GM12892 (cell line): ENCODE measurements at regions not wholly inside any gene's neighbourhood (a gene's known extent, or its start where the extent isn't known, plus 50 kb on each side); places are given as distances from the start of the nearest gene placed in this dataset.

Experiments used
- DNase-seq: peaks from one replicate; pipeline ENCODE4 v3.0.0; 2011; ENCODE audit not compliant: insufficient read length
- FAIRE-seq: peaks from 2 replicates; lab custom pipeline; 2011; peaks lifted over from hg19 to GRCh38; lab: Jason Lieb, UNC
- POLR2A ChIP-seq: IDR thresholded peaks from 2 replicates; pipeline ENCODE4 v1.6.1; 2011; ENCODE audit warnings: low read depth, low read length, control low read depth
- POLR2AphosphoS5 ChIP-seq: IDR thresholded peaks from 2 replicates; pipeline ENCODE4 v1.6.1; 2011; ENCODE audit warnings: low read depth, low read length, control low read depth
- TAF1 ChIP-seq: IDR thresholded peaks from 2 replicates; pipeline ENCODE4 v1.6.1; 2011; ENCODE audit warnings: low read depth, mild to moderate bottlenecking, control low read depth, low read length, borderline replicate concordance

GRCh38 chr6:94349227-94349626 lies 929.9 kb upstream of the EPHA7 start:
- no peak for TF ChIP-seq TAF1
- no peak for TF ChIP-seq POLR2A
- TF ChIP-seq POLR2AphosphoS5: no peak
- no peak for FAIRE-seq
- DNase-seq: no peak

DNA sequence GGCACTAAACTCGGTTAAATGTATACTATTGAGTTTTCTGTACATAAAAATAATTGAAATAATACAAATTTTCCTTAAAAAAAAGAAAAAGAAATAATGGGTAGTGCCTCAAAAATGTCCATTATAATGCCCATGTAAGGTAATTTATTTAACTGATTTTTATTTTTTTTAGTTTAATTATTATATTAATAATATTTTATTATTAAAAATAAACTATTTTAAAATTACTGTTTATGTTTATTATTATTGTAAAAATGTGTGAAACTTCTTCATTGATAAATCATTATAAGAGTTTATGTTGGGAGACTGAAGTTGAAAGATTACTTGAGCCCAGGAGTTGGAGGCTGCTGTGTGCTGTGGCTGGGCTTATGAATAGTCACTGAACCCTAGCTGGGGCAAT lies 925.5 kb upstream of the EPHA7 start:
- FAIRE-seq (no peak), DNase-seq (no peak)
- no peak for TF ChIP-seq TAF1
- no peak for TF ChIP-seq POLR2A
- TF ChIP-seq POLR2AphosphoS5: no peak

DNA sequence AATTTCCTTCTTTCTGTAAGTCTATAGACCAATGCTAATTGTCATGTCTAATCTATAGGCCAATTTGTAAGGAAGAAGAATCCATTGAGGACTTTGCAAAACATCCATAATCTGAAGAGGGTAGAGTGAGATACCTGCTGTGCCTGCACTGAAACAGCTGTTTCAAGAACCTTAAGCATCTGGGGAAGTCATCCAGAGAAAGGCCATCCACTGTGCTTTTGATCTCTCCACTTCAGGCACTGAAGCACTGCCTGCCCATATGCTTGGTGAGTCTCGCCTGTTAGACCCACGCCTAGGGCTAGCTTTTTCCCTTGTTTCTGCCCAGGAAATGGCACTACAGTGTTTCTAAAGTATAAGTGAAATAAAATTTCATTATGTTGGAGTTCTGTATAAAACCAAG lies 921.8 kb upstream of the EPHA7 start:
- DNase-seq (no peak), FAIRE-seq (no peak)
- TF ChIP-seq POLR2A: no peak
- no peak for TF ChIP-seq POLR2AphosphoS5
- no peak for TF ChIP-seq TAF1

DNA sequence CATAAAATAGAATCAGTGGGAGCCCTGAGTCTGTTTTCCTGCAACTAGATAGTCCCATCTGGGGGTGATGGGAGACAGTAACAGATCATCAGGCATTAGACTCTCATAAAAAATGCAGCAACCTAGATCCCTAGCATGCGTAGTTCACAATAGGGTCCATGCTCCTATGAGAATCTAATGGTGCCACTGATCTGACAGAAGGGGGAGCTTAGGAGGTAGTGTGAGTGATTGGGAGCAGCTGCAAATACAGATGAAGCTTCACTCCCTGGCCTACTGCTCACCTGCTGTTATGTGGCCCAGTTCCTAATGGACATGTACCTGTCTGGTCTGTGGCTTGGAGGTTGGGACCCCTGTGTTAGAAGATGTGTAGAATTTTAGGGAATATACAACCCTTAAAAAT lies 904.5 kb upstream of the EPHA7 start:
- no peak for DNase-seq
- FAIRE-seq: no peak

GRCh38 chr6:94300424-94301144 lies 881.2 kb upstream of the EPHA7 start:
- no peak for TF ChIP-seq POLR2AphosphoS5
- no peak for TF ChIP-seq TAF1
- TF ChIP-seq POLR2A: no peak
- FAIRE-seq (no peak), DNase-seq (no peak)

More for the DNA sequence above, 904.5 kb upstream of the EPHA7 start:
- TF ChIP-seq POLR2AphosphoS5 (no peak), POLR2A (no peak), TAF1 (no peak)

DNA sequence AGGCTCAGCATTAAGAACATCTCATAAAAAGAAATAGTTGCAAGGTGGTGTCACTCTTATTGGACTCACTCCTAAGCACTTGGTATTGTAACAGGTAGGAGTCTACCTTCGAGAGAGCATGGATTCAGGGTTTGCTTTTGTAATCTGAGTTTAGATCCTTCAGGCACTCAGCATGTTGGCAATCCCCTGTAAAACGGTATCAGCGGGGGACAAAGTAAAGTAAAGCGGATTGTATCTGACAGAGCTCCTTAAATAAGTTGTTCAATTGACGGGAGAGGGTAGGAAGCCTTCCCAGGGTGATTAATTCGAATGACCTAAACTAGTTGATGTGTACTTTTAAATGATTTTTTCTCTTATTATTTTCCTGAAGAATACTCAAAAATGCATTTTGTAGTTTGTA lies 869.8 kb upstream of the EPHA7 start:
- no peak for TF ChIP-seq POLR2AphosphoS5
- TF ChIP-seq TAF1: no peak
- TF ChIP-seq POLR2A: no peak
- DNase-seq: no peak

GRCh38 chr6:94278146-94278545 lies 858.8 kb upstream of the EPHA7 start:
- TF ChIP-seq POLR2A (no peak), TAF1 (no peak), POLR2AphosphoS5 (no peak)
- DNase-seq: no peak
- FAIRE-seq: no peak

More for the DNA sequence above, 869.8 kb upstream of the EPHA7 start:
- FAIRE-seq: no peak

- no peak for TF ChIP-seq POLR2AphosphoS5
- no peak for TF ChIP-seq TAF1
- no peak for TF ChIP-seq POLR2A
- FAIRE-seq: no peak
- DNase-seq: no peak
These were observed 853.0 kb upstream of the EPHA7 start for GRCh38 chr6:94272327-94272726.

DNA sequence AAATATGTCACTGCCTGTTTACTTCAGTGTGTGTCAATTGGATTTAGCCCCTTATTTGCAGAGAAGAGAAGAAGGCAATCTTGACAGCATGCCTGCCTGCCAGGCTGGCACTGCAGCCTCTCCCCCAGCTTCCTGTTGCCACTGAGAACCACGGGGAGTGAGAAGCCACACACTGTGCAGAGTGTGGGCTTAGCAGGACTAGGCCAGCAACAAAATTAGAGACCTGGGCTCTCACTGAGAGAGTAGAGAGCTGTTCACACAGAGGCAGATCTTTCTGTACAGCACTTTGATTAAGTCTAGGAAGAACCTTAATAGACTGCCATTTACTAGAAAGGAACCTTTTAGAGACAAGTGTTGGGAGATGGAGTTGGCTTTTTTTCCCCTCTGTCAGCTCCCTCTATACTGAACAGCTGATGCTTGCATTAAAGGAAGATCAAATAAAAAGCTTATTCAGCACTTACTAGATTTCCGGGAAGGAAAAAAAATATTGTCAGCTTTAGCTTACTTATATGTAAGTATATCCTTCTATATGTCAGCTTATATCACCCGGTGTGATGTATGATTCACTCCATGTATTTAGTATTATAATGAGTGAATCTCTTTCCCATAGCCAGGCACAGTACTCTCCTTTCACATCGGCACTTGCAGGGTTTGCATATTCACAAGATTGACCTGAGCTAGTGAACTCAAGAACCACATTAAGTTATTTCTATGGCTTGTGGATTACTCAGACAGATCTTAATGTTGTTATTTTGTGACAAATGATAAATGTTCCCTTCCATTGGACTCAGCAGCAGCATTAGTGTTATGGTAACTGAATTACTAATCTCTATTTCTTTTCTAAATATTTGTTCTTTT lies 851.0 kb upstream of the EPHA7 start:
- TF ChIP-seq POLR2AphosphoS5: no peak
- FAIRE-seq (no peak), DNase-seq (no peak)

DNA sequence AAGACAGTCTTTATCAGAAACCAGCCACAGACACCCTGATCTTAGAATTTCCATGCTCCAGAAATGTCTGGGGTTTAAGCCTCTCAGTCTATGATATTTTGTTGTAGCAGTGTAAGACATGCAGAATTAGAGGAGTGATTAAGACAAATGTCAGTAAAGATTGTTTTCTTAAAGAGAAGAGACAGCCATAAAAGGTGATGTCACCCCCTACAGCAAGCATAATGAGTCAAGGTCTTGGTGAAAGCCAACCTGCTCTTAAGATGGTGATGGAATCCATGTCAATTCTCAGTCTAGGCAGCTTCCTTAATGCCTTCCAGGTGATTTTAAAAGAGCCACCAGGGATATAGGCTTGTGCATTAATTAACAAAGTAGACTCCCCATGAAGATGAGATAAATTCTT lies 849.9 kb upstream of the EPHA7 start:
- no peak for FAIRE-seq
- no peak for TF ChIP-seq TAF1
- DNase-seq: no peak

DNA sequence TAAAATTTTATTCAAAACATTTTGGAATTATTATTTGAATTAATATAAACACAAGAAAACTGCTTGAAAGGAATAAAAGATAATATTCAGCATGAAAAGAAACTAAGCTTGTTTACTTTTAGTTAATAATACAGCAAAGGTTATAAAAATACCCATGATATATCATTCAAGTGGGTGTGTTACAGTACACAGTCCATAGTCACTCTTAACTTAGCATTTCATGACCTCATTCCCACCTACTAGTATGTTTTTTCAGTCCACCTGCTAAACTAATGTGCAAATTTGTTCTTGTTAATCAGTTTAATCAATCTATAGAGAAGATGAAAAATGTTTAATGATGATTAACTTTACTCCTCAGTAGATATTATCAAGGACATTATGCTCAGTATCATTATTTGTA lies 841.4 kb upstream of the EPHA7 start:
- DNase-seq: no peak
- FAIRE-seq: no peak
- TF ChIP-seq POLR2A: no peak
- no peak for TF ChIP-seq TAF1
- no peak for TF ChIP-seq POLR2AphosphoS5

DNA sequence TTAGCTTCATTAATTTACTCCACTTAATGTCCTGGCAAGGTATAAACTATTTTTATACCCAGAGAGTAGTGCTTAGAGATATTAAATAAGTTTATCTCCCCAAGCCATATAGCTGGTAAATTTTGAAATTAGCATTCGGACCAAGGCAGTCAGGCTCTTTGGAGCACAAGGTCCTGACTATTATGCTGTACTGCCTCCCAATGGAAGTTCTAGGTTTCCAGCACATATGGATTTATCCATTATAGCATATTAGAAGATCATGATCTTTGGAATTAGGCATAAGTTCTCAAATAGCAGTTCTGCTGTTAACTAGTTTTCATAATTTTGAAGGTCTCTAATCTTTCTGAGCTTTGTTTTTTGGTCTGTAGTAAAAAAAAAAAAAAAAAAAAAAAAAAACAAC lies 835.3 kb upstream of the EPHA7 start:
- FAIRE-seq (no peak), DNase-seq (no peak)
- TF ChIP-seq POLR2A (no peak), POLR2AphosphoS5 (no peak), TAF1 (no peak)
